ENCODE measurements at regions not wholly inside any gene's neighbourhood (a gene's known extent, or its start where the extent isn't known, plus 50 kb on each side); places are given as distances from the start of the nearest gene placed in this dataset.

DNA sequence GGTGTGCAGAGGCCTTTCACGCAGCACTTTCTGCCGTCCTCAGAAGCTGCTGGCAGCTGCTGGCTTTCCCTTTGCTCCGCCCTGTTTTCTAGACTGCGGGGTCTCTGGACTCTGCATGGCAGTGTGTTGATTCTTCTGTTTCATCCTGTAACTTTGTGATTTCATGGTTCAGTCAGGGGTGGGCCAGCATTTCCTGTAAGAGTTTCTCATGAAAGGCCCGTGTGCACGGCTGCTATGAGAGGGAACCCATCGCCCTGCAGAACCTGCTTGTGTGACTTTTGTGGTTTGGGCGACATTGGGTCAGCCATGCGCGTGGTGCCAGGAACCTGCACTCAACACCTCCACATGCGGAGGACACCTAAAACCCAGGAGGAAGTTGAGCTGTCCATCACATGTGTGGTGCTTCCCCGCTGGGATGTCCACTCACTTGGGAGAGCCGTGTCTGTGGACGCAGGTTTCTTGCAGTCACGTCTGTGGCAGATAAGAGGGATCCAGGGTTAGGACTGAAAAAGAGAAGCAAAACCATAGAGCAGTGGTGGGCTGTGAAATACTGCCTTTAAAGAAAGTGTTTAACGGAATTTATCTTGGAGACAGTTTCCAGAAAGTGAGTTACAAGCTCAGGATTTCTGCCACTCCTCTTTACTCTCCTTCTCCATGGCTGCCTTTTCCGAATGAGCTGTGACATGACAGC, 167.3 kb upstream of the ALKAL2 start:
- DNase-seq (ENCODE audit: low read depth): no peak
- TF ChIP-seq, protein P1, sequence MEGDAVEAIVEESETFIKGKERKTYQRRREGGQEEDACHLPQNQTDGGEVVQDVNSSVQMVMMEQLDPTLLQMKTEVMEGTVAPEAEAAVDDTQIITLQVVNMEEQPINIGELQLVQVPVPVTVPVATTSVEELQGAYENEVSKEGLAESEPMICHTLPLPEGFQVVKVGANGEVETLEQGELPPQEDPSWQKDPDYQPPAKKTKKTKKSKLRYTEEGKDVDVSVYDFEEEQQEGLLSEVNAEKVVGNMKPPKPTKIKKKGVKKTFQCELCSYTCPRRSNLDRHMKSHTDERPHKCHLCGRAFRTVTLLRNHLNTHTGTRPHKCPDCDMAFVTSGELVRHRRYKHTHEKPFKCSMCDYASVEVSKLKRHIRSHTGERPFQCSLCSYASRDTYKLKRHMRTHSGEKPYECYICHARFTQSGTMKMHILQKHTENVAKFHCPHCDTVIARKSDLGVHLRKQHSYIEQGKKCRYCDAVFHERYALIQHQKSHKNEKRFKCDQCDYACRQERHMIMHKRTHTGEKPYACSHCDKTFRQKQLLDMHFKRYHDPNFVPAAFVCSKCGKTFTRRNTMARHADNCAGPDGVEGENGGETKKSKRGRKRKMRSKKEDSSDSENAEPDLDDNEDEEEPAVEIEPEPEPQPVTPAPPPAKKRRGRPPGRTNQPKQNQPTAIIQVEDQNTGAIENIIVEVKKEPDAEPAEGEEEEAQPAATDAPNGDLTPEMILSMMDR (IDR thresholded peaks at IDR 0.05; ENCODE audit: low read length, missing control alignments): no peak
- H3K4me3 ChIP-seq (replicated peaks; ENCODE audit: low read depth, low read length): no peak overlapping the region

DNA sequence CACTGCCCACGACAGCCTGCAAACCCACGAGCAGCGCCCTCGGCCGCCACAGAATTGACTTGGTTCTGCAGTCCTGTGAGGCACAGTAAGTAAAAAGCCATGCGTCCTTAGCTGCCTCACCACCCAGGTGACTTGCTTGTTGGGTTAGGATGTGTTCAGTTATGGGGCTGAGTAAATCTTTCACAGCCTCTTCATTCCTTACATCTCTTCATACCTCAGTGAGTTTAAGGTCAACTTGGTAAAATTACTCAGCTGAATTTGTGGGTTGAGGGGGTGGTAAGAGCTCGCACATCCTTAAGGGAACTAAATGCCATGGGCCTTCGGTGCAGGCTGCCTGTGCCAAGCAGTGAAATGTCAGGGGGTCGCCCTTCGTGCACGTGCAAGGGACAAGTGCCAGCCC, 165.2 kb upstream of the ALKAL2 start:
- TF ChIP-seq, protein P1 (IDR thresholded peaks at IDR 0.05; ENCODE audit: low read length, missing control alignments): no peak
- no peak for DNase-seq (ENCODE audit: low read depth)

DNA sequence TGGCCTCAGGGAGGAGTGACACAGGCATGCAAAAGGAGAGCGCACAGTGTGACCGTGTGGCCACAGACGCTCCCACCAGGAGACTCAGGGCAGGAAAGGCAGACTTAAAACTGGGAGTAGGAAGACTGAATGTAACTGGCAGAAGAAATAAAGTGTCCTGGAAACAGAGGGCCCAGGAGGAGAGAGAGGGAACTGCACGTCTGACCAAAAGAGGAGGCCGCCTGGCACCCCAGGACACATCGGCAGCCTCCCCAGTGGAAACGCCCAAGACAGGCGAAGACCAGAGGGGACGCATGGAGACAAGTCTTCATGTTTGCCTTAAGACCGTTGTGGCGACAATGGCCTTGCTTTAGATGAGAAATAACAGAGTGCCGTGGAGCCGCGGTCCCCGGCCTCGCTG, 163.6 kb upstream of the ALKAL2 start:
- no peak for DNase-seq (ENCODE audit: low read depth)
- TF ChIP-seq, protein P1 (IDR thresholded peaks at IDR 0.05; ENCODE audit: low read length, missing control alignments): no peak
- no peak overlapping the region for H3K4me3 ChIP-seq (replicated peaks; ENCODE audit: low read depth, low read length)

More for the DNA sequence above, 165.2 kb upstream of the ALKAL2 start:
- no peak overlapping the region for H3K4me3 ChIP-seq (replicated peaks; ENCODE audit: low read depth, low read length)

DNA sequence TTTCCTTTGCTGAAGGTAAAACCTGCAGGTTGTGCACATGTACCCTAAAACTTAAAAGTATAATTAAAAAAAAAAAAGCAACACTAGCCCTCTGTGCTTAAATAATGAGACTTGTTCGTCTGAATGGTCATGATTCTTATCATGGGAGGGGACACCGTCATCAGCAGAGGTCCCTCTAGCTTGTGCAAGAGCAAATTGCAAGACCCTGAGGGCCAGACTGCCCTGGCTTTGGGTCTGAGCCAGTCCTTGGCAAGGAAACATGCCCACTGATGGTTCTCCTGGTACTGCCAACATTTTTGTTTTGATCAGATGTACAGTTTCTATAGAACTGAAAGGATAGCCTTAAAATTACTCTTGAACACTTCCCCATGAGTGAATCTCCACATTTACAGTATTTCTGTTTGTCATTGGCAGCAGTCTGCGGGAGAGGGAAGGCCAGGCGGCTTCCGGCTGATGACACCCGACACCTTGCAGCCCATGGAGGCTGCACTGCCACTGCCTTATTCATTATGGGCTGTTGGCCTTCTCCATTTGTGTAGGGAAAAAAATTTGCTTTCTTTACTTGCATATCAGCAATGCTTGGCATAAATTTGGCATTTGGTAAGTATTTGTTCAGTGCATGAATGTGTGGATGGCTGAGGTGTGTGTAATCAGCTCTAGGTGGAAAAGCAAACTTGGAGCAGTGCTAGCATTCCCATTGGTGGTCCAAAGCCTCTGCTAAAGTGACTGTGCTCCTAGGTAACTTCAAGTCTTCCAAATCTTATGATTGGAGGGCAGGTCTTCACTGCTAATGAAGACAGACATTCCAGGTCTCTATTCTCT, 161.6 kb upstream of the ALKAL2 start:
- TF ChIP-seq, protein P1 (IDR thresholded peaks at IDR 0.05; ENCODE audit: low read length, missing control alignments): no peak
- DNase-seq (ENCODE audit: low read depth): no peak
- H3K4me3 ChIP-seq (replicated peaks; ENCODE audit: low read depth, low read length): no peak overlapping the region

DNA sequence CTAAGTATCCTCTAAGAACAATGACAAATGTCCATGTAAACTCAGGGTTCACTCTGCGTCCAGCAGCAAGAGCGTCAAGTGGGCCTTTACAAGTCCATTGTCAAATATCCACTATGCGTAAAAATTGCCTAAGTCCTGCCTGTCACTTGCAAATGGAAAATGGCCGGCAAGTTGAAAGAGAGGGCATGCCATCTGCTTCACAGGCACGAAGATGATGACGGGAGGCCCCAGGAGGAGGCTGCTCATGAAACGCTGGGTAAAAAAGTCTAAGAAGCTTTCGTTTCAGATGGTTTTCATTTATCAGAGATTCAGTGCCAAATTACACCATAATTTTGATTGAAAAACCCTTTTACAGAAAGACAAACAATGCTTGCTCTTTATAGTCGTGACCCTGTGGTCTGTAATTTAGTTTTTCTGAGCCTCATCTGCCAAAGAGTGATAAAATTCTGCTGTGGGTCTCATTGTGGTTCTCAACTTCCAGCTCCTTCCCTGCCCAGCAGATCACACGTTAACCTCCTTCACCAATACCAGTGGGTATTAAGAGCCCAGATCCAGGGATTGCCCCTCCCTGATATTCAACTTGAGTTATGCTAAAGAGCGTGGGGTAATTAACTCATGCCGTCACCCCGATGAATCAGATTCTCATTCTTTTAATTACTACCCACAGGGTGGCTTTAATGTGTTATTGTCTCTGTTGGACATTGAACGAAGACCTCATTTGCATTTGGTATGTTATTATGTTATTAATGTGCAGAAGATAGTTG, 160.2 kb upstream of the ALKAL2 start:
- DNase-seq (ENCODE audit: low read depth): no peak
- TF ChIP-seq, protein P1 (IDR thresholded peaks at IDR 0.05; ENCODE audit: low read length, missing control alignments): no peak
- H3K4me3 ChIP-seq (replicated peaks; ENCODE audit: low read depth, low read length): no peak overlapping the region

DNA sequence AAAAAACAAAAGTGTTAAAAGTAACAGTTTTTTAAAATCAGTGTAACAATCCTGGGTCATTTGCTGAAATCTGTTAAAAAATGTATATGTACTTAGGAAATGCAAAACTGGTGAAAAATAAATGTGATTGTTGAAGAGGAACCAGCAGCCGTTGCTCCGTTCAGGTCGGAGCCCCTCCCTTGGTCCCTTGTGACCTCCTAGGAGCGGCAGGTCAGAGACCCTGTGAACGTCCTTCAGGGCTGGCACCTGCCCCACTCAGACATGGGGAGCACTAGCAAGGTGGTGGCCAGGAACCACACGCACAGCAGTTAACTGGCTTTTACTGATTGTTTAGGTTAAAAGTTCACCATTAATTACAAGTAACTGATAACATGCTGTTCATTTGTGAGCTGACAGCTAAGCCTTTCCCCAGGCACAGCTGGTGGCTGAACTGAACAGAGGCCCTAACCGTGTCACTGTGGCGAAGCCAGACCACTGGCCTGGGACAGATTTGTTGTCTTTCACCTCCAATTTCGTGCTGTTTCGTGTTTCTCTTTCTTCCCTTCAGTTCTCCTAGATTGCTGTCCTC, 159.2 kb upstream of the ALKAL2 start:
- no peak for DNase-seq (ENCODE audit: low read depth)
- H3K4me3 ChIP-seq (replicated peaks; ENCODE audit: low read depth, low read length): no peak overlapping the region
- TF ChIP-seq, protein P1 (IDR thresholded peaks at IDR 0.05; ENCODE audit: low read length, missing control alignments): no peak

Measured in fibroblast of pulmonary artery (primary cell).